ENCODE measurements at regions not wholly inside any gene's neighbourhood (a gene's known extent, or its start where the extent isn't known, plus 50 kb on each side); places are given as distances from the start of the nearest gene placed in this dataset.
"Not testable (repeated sequence)": the region's sequence is repeated elsewhere in the genome, so short reads cannot be mapped to it uniquely, and the experiment has no call there.

DNA sequence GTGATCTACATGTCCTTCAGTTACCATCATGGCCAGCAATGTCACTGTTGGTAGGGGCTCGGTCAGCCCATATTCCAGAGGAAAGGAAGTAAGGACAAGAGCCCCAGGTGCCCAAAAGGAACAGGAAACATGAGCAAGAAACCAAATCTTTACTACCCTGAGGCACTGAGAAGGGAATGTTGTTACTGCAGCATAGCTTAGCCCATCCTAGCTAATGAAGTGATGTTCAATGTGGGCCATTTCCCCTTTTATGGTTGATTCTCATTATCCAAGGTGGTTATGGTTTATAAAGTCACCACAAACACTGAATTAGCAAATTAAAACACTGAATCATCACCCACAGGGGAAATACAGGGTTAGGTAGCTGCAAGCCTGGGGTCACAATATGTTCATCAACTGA lies 88.4 kb upstream of the C10orf90 start:
- H3K4me1 ChIP-seq (replicated peaks), result no peaks in the 10 kb centered on the region
- no peaks in the 10 kb centered on the region for H3K27me3 ChIP-seq (replicated peaks; ENCODE audit: insufficient read depth)
- TF ChIP-seq POLR2AphosphoS5 (IDR thresholded peaks at IDR 0.05) (no peak), POLR2A (IDR thresholded peaks at IDR 0.05) (no peak)
- TF ChIP-seq, protein P1, sequence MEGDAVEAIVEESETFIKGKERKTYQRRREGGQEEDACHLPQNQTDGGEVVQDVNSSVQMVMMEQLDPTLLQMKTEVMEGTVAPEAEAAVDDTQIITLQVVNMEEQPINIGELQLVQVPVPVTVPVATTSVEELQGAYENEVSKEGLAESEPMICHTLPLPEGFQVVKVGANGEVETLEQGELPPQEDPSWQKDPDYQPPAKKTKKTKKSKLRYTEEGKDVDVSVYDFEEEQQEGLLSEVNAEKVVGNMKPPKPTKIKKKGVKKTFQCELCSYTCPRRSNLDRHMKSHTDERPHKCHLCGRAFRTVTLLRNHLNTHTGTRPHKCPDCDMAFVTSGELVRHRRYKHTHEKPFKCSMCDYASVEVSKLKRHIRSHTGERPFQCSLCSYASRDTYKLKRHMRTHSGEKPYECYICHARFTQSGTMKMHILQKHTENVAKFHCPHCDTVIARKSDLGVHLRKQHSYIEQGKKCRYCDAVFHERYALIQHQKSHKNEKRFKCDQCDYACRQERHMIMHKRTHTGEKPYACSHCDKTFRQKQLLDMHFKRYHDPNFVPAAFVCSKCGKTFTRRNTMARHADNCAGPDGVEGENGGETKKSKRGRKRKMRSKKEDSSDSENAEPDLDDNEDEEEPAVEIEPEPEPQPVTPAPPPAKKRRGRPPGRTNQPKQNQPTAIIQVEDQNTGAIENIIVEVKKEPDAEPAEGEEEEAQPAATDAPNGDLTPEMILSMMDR (IDR thresholded peaks at IDR 0.05), result no peak
- intact Hi-C loops (cut with DNase I), result no loop called here
- no peak for DNase-seq (ENCODE audit: low spot score)
- no peak overlapping the region for H3K27ac ChIP-seq
- no peak overlapping the region for H3K4me3 ChIP-seq
- no peaks in the 10 kb centered on the region for H3K9me3 ChIP-seq
- 100% methylated on average over 1 of the region's 1 CpG for WGBS
- H3K36me3 ChIP-seq, result no peaks in the 10 kb centered on the region

DNA sequence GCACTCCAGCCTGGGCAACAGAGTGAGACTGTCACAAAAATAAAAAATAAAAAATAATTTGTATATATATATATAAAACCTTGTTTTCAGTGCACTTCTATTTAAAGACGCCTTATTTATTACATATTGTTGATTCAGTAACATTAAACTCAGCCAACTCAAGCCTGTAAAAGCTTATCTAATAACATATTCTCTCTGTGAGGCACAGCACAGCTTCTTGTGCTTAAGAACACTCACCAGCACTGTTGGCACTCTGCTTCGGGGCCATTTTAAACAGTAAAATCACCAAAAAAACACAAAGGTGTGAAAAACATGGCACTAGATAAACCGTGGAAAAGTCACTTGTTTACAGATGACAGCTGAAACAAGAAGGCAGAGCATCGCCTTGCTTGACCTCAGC lies 89.0 kb upstream of the C10orf90 start:
- Histone ChIP-seq H3K9me3 (no peaks in the 10 kb centered on the region), H3K4me1 (replicated peaks) (no peaks in the 10 kb centered on the region), H3K27ac (no peak overlapping the region), H3K36me3 (no peaks in the 10 kb centered on the region), H3K27me3 (replicated peaks; ENCODE audit: insufficient read depth) (no peaks in the 10 kb centered on the region), H3K4me3 (no peak overlapping the region)
- whole genome bisulfite sequencing, result 43% methylated on average over 4 of the region's 4 CpGs
- no peak for DNase-seq (ENCODE audit: low spot score)
- TF ChIP-seq, protein P1 (IDR thresholded peaks at IDR 0.05), result no peak
- no peak for TF ChIP-seq POLR2A (IDR thresholded peaks at IDR 0.05)
- no peak for TF ChIP-seq POLR2AphosphoS5 (IDR thresholded peaks at IDR 0.05)
- intact Hi-C loops (cut with DNase I), result no loop called here

DNA sequence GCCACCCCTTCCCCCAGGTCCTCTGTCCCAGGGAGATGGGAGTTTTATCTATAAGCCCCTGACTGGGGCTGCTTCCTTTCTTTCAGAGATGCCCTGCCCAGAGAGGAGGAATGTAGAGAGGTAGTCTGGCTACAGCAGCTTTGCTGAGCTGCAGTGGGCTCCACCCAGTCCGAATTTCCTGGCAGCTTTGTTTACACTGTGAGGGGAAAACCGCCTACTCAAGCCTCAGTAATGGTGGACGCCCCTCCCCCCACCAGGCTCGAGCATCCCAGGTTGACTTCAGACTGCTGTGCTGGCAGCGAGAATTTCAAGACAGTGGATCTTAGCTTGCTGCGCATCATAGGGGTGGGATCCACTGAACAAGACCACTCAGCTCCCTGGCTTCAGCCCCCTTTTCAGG lies 96.2 kb upstream of the C10orf90 start:
- H3K27ac ChIP-seq; intact Hi-C loops (cut with DNase I); H3K27me3 ChIP-seq (replicated peaks; ENCODE audit: insufficient read depth); H3K36me3 ChIP-seq; H3K9me3 ChIP-seq; DNase-seq (ENCODE audit: low spot score); H3K4me3 ChIP-seq; H3K4me1 ChIP-seq (replicated peaks): not testable (repeated sequence)
- 59% methylated on average over 6 of the region's 6 CpGs for WGBS

DNA sequence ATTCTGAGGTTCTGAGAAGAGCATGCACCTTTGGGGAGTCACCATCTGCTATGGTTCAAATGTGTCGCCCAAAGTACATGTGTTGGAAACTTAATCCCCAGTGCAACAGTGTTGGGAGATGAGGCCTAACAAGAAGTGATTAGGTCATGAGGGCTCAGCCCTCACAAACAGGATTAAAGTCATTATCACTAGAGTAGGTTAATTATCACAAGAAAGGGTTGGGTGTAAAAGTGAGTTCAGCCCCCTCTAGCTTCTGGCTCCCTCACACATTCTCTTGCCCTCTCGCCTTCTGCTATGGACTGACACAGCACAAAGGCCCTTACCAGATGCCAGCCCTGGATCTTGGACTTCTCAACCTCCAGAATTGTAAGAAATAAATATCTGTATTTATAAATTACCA lies 100.3 kb upstream of the C10orf90 start:
- WGBS, result 97% methylated on average over 2 of the region's 2 CpGs
- Histone ChIP-seq H3K36me3 (no peaks in the 10 kb centered on the region), H3K4me3 (no peak overlapping the region), H3K4me1 (replicated peaks) (no peaks in the 10 kb centered on the region), H3K9me3 (no peaks in the 10 kb centered on the region), H3K27ac (no peak overlapping the region), H3K27me3 (replicated peaks; ENCODE audit: insufficient read depth) (no peaks in the 10 kb centered on the region)
- TF ChIP-seq, protein P1 (IDR thresholded peaks at IDR 0.05), result no peak
- TF ChIP-seq POLR2A (IDR thresholded peaks at IDR 0.05) (no peak), POLR2AphosphoS5 (IDR thresholded peaks at IDR 0.05) (no peak)
- intact Hi-C loops (cut with DNase I), result no loop called here
- no peak for DNase-seq (ENCODE audit: low spot score)

DNA sequence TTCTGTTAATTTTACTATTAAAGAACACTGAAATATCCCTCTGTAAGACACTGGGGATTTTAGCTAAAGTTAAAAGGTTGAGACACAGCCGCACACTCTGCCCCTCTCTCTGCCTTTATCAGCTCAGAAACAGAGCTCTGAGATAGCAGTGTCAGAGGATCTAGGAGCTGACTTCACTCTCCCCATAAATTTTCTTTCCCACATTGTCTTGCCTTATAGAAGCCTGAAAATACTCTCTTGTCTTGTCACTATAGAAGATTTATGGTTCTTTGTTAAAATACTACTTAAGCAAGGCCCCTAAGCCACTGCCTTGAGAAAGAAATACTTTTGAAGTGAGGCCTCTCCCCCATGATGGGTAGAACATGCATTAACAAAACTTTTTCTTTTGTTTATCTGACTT lies 105.7 kb upstream of the C10orf90 start:
- H3K4me3 ChIP-seq, result no peak overlapping the region
- H3K27me3 ChIP-seq (replicated peaks; ENCODE audit: insufficient read depth), result no peaks in the 10 kb centered on the region
- TF ChIP-seq POLR2AphosphoS5 (IDR thresholded peaks at IDR 0.05) (no peak), POLR2A (IDR thresholded peaks at IDR 0.05) (no peak)
- TF ChIP-seq, protein P1 (IDR thresholded peaks at IDR 0.05), result no peak
- DNase-seq (ENCODE audit: low spot score), result no peak
- H3K4me1 ChIP-seq (replicated peaks), result no peaks in the 10 kb centered on the region
- intact Hi-C loops (cut with DNase I), result no loop called here
- H3K36me3 ChIP-seq, result no peaks in the 10 kb centered on the region
- H3K9me3 ChIP-seq, result no peaks in the 10 kb centered on the region
- 69% methylated on average over 1 of the region's 1 CpG for WGBS
- no peak overlapping the region for H3K27ac ChIP-seq

All from prostate gland (tissue), 2 donors.